Activated CD8-positive, alpha-beta memory T cell treated with anti-CD3 and anti-CD28 coated beads, Interleukin-2, amount 10 ng/mL, durations not matched to agents 7 days and 5 days (primary cell): ENCODE measurements at regions not wholly inside any gene's neighbourhood (a gene's known extent, or its start where the extent isn't known, plus 50 kb on each side); places are given as distances from the start of the nearest gene placed in this dataset.
"Not testable (repeated sequence)": the region's sequence is repeated elsewhere in the genome, so short reads cannot be mapped to it uniquely, and the experiment has no call there.

Source experiments
- ATAC-seq: fragments of 150-1000 bp; cut with Tn5 transposase; one replicate; pipeline ENCODE4 v1.10.0; 2021; ENCODE audit warnings: moderate library complexity
- CTCF ChIA-PET: fragments of 350-600 bp; sonication (Branson Sonifier 250); formaldehyde crosslinking; loops from one replicate; lab custom pipeline; 2021; ENCODE audit warnings: antibody characterized with exemption; lab: Charles Lee
- DNase-seq: peaks from one replicate; pipeline ENCODE4 v3.0.0-alpha.2; 2020
- H3K27ac Mint-ChIP-seq: one replicate; pipeline ENCODE4 v1.8.0; 2021; ENCODE audit warnings: mild to moderate bottlenecking, mixed read lengths
- H3K27me3 Mint-ChIP-seq: one replicate; pipeline ENCODE4 v1.8.0; 2021; ENCODE audit warnings: mixed read lengths
- H3K36me3 Mint-ChIP-seq: one replicate; pipeline ENCODE4 v1.8.0; 2021; ENCODE audit warnings: mild to moderate bottlenecking, mixed read lengths
- H3K4me1 Mint-ChIP-seq: one replicate; pipeline ENCODE4 v1.8.0; 2021; ENCODE audit warnings: mixed read lengths
- H3K4me3 Mint-ChIP-seq: one replicate; pipeline ENCODE4 v1.8.0; 2021; ENCODE audit warnings: mild to moderate bottlenecking, moderate library complexity, mixed read lengths
- H3K9me3 Mint-ChIP-seq: one replicate; pipeline ENCODE4 v1.8.0; 2022; ENCODE audit warnings: low read depth, mixed read lengths

DNA sequence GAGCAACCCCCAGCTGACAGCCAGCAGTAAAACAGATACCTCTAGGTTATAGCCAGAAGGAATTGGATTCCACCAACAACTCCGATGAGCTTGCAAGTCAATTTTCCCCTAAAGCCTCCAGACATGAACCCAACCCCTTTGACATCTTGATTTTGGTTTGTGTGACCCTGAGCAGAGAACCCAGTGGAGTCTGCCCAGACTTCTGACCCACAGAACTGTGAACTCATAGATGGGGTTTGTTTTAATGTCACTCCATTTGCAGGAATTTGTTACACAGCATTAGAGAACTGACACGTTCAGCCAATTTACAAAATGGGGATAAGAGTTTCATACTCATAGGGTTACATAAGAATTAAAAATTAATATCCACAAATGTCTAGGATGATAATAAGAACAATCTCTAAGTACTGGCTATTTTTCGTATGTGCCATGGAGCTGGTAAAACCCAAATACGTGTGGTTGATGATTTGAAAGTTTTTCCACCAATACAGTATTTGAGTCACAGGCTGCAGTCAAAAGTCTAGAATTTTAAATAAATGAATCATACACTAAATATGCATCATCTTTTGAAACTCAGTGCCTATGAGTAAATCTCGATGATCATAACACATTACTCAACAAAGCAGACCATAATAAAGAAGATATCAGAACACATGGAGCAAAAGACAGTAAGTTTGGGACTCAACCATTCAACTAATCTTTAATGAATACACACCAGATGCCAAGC, 380.0 kb downstream of the ANAPC1 start:
- H3K4me3 Mint-ChIP-seq, H3K9me3 Mint-ChIP-seq, H3K27ac Mint-ChIP-seq, CTCF ChIA-PET, H3K36me3 Mint-ChIP-seq, DNase-seq, H3K27me3 Mint-ChIP-seq: not testable (repeated sequence)
- peaks cover 32% of the 10 kb centered on the region for H3K4me1 Mint-ChIP-seq
- peak; percentile 9 for ATAC-seq

DNA sequence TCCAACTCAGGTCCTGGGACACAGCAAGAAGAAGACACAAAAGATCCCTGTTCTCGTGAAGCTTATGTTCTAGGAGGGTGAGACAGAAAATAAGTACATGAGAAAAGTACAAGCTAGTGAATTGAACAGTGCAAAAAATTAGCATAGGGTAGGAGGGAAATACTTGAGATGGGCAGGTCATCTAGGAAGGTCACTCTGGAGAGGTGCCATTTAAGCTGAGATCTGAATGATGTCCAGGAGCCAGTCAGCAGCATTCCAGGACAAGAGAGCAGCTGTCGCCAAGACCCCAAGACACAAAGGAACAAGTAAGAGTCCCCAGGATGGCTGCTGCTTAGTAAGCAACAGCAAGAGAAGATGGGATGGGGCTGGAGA, 379.4 kb downstream of the ANAPC1 start:
- H3K36me3 Mint-ChIP-seq, CTCF ChIA-PET, ATAC-seq, DNase-seq, H3K4me3 Mint-ChIP-seq, H3K27me3 Mint-ChIP-seq, H3K9me3 Mint-ChIP-seq, H3K27ac Mint-ChIP-seq: not testable (repeated sequence)
- H3K4me1 Mint-ChIP-seq = peaks cover 35% of the 10 kb centered on the region

DNA sequence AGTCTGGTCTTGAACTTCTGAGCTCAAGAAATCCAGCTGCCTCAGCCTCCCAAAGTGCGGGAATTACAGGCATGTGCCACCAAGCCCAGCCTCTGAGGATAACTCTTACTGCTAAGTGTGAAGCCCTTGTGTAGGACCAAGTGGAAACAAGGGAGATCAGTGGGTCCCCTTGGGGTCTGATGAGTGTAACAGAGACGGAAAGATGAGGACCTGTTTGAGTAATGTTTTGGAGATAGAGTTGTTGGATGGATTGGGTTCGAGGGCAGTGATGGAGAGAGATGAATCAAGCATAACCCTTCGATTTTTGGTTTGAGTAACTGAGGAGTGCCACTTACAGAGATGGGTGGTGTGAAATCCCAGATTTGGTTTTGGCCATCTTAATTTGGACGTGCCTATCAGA, 378.7 kb downstream of the ANAPC1 start:
- H3K36me3 Mint-ChIP-seq, H3K9me3 Mint-ChIP-seq, CTCF ChIA-PET, H3K4me3 Mint-ChIP-seq, ATAC-seq, H3K27me3 Mint-ChIP-seq, DNase-seq: not testable (repeated sequence)
- H3K27ac Mint-ChIP-seq = peak overlapping the region; percentile 47
- H3K4me1 Mint-ChIP-seq = peaks cover 39% of the 10 kb centered on the region

DNA sequence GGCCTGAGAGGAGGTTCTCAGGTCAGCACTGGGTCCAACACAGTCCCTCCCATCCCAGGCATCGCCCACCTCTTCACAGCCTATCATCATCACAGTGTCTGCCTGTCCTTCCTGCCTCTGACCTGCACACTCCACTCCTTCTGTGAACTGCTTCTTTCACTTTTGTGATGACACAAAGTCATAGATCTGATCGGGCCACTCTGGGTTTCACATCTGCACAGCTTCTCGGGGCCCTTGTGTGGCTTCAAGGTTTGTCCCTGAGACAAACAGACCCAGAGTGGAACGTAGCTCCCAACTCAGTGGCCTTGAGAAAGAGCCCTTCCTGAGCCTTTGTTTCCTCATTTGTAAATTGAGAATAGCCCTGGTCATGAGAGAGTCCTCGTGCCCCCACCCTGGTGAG, 377.1 kb downstream of the ANAPC1 start:
- CTCF ChIA-PET, H3K9me3 Mint-ChIP-seq, H3K36me3 Mint-ChIP-seq, H3K27me3 Mint-ChIP-seq: not testable (repeated sequence)
- H3K4me1 Mint-ChIP-seq = peaks cover 41% of the 10 kb centered on the region
- peak overlapping the region; percentile 97 for H3K27ac Mint-ChIP-seq
- ATAC-seq (peak; percentile 97), DNase-seq (peak; percentile 82)
- H3K4me3 Mint-ChIP-seq = peak overlapping the region; percentile 44

DNA sequence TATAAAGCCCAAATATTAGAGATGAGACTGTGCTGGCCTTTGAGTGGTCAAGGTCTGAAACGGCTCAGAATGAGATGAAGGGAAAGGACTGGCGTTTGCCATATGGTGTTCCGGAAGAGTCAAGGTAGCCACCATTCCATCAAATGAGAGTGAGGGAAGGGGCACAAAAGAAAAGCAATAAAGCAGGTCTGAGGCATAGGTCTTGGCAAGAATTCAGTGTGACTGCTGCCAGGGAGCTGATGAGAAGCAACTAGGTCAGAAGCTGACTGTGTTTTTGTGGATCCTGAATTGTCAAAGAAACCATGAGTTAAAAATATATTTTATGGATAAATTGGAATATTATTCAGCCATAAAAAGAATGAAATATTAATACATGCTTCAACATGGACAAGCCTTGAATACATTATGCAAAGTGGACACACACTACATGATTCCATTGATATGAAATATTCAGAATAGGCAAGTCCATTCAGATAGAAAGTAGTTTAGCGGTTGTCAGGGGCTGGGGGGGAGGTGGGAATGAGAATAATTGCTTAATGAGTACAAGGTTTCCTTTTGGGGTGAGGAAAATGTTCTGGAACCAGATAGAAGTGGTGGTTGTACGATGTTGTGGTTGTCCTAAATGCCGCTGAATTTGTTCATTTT, 374.6 kb downstream of the ANAPC1 start:
- H3K36me3 Mint-ChIP-seq = peaks cover 13% of the 10 kb centered on the region
- H3K27me3 Mint-ChIP-seq, H3K9me3 Mint-ChIP-seq, DNase-seq, ATAC-seq, H3K4me3 Mint-ChIP-seq, CTCF ChIA-PET: not testable (repeated sequence)
- peak overlapping the region; percentile 83 for H3K27ac Mint-ChIP-seq
- H3K4me1 Mint-ChIP-seq = peaks cover 42% of the 10 kb centered on the region

DNA sequence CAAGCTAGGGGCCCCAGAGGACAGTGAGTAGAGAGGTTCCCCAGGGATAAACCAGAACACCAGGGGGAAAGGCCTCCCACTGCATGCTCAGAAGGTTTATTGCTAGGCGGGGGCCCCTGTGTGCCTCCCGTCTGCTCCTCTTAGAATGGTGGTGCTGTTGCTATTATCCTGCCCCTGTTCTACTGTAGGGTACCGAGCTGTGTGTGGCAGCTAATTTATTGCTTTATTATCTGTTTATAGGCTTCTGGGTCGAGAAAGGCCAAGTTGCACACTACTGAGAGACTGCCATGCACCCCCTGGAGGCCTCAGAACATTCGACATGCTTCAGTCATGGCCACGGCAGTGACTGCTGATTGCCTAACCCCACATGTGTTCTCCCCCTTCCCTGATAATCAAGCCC, 373.6 kb downstream of the ANAPC1 start:
- H3K9me3 Mint-ChIP-seq, DNase-seq, H3K27ac Mint-ChIP-seq, H3K4me3 Mint-ChIP-seq, CTCF ChIA-PET, H3K27me3 Mint-ChIP-seq, ATAC-seq: not testable (repeated sequence)
- peaks cover 36% of the 10 kb centered on the region for H3K4me1 Mint-ChIP-seq
- peaks cover 10% of the 10 kb centered on the region for H3K36me3 Mint-ChIP-seq

DNA sequence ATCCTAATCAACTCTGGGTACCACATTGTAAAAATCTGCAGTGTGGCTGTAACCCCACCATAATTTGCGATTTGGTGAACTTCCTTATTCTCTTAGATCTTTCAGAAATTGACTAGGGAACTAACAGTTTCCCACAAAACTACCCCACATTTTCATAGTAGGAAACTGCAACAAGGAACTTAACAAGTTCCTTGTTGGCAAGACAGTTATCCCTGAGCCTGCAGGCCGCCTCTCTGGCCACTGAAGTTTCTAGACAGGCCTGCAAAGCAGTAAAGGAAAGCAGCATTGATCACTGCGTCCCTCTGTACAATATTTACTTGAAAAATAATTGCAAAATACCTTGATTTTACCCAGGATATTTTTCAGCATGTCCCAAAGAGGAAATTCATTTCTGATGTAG, 372.9 kb downstream of the ANAPC1 start:
- peaks cover 32% of the 10 kb centered on the region for H3K4me1 Mint-ChIP-seq
- H3K36me3 Mint-ChIP-seq, ATAC-seq, CTCF ChIA-PET, H3K4me3 Mint-ChIP-seq, H3K9me3 Mint-ChIP-seq, H3K27me3 Mint-ChIP-seq, DNase-seq, H3K27ac Mint-ChIP-seq: not testable (repeated sequence)

DNA sequence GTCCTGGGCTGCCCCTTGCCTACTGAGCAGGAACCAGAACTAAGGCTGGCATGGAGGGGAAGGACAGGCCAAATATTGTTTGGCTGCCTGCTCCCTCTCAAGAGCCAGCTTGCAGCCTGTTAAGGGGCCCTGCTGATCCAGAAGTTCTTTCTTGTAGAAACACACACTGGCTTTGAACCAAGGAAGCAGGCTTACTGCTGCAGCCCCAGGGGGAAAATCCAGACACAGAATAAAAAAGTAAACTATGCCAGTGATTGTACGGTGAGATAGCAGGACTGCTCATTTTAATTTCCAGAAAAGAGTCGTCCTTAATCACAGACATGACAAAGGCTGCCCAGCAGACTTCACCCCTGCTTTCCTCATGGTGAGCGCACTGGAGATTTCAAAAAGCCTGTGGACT, 371.6 kb downstream of the ANAPC1 start:
- H3K27ac Mint-ChIP-seq, DNase-seq, H3K4me3 Mint-ChIP-seq, CTCF ChIA-PET, H3K36me3 Mint-ChIP-seq, ATAC-seq, H3K27me3 Mint-ChIP-seq, H3K9me3 Mint-ChIP-seq: not testable (repeated sequence)
- peaks cover 25% of the 10 kb centered on the region for H3K4me1 Mint-ChIP-seq

DNA sequence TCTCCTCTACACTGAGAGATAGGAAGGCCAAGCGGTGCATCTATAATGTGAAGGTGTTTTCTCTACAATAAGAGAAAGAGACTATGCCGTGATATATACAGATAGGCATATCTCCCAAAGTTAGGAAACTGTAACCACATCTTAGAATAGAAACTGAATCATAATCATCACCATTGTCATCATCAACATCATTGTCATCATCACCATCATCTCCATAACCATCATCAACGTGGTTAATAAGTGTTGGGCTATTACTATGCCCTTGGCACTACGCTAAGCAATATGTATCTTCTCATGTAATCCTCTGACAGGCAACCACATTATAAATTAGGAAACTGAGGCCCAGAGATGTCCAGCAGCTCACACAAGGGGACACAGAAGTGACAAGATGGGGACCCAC, 369.9 kb downstream of the ANAPC1 start:
- H3K4me3 Mint-ChIP-seq, DNase-seq, H3K27me3 Mint-ChIP-seq, ATAC-seq, H3K9me3 Mint-ChIP-seq, CTCF ChIA-PET, H3K27ac Mint-ChIP-seq, H3K36me3 Mint-ChIP-seq: not testable (repeated sequence)
- peaks cover 14% of the 10 kb centered on the region for H3K4me1 Mint-ChIP-seq

DNA sequence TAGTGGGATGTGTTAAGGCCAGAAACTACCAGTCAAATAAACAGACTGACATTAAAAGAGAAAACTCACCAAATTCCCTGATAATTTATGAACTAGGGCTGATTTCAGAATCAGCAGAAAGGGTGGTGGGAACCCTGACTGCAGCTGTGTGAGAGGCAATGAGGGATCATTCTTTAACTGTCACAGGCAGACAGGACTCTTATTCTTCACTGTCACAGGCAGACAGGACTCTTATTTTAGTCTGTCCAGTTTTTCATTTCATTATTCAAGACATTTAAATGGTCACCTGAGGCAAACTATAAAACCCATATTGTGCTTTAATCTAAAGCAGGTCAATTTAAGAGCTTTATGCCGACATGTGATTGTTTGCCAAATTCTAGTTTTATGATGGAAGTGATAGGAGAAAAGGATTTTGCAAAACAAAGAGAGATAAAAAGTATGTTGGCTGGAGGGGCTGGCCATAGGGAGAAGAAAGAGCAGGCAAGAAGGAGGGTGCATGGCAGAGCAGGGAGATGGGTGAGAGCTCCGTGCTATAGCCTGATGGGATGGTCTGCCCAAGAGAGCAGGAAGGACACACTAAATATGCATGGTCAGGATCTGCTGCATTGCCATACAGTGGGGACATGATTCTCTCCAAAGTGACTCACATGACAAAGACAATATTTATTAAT, 366.8 kb downstream of the ANAPC1 start:
- H3K4me1 Mint-ChIP-seq, DNase-seq, CTCF ChIA-PET: not testable (repeated sequence)

DNA sequence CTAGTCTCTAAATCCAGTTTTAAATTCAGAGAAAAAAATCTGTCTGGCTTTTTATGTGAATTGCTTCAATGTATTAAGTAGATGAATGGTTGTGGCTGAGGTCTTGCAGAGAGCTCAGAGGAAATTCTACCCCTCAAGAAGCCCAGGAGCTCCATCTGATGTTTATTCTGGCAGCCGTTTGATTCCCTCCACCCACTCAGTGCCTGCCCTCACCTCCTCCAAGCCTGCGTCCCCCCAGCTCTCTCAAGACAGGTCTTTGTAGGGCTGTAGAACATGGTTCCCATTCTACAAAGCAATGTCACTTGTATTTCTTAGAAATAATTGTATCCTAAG, 366.3 kb downstream of the ANAPC1 start:
- peaks cover 18% of the 10 kb centered on the region for H3K36me3 Mint-ChIP-seq
- DNase-seq, H3K4me1 Mint-ChIP-seq, CTCF ChIA-PET, ATAC-seq, H3K9me3 Mint-ChIP-seq, H3K27ac Mint-ChIP-seq, H3K4me3 Mint-ChIP-seq: not testable (repeated sequence)
- H3K27me3 Mint-ChIP-seq = peaks cover 16% of the 10 kb centered on the region

More for the DNA sequence above, 366.8 kb downstream of the ANAPC1 start:
- Mint-ChIP-seq H3K27me3 (peaks cover 16% of the 10 kb centered on the region), H3K36me3 (peaks cover 18% of the 10 kb centered on the region)
- not testable (repeated sequence) for H3K27ac Mint-ChIP-seq, H3K4me3 Mint-ChIP-seq, H3K9me3 Mint-ChIP-seq, ATAC-seq

DNA sequence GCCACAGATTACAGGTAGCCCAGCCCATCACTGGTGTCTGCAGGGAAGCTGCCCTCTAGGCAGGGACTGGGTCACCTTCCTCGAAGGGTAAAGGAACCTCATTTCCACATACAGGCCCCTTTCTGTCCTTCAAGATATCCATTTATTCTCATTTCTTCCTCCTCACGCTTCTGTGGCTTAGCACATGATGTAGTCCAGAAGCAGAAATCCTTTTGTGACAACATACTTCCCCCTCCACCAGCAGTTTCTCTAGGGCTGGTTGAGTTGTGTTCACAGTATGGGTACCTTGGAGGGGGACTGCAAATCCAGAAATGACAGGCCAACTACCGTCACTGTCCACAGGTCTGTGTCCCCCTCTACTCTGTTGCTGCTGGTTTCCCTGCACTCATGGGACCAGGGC, 364.9 kb downstream of the ANAPC1 start:
- Mint-ChIP-seq H3K9me3 (no peaks in the 10 kb centered on the region), H3K27ac (no peak overlapping the region), H3K27me3 (peaks cover 26% of the 10 kb centered on the region), H3K36me3 (peaks cover 14% of the 10 kb centered on the region), H3K4me1 (peaks cover 12% of the 10 kb centered on the region), H3K4me3 (no peak overlapping the region)
- no peak for DNase-seq
- CTCF ChIA-PET = no interaction called here
- no peak for ATAC-seq

DNA sequence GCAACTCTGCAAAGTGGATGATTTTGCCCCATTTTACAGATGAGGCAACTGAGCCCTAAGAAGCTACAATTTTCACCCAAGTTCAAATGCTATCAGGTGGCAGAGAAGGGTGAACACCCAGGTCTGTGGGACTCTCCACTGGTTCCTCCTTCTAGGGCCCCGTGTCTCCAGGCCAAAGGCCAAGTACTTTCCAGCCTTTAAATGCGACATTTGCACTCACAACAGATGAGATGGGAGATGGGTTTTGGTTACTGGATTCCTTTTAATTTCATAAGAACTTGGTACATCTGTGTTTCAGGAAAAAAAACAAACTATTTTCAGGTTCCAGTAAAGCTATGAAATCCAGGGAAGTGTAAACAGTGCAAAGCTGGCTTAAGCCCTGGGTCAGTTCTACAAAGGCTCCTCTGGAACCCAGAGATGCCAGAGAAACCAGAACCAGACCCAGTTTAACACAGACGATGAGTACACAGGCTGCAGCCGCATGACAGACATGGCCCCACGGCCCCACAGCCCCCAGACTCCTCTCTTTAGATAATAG, 361.7 kb downstream of the ANAPC1 start:
- Mint-ChIP-seq H3K27me3 (peaks cover 27% of the 10 kb centered on the region), H3K9me3 (no peaks in the 10 kb centered on the region), H3K36me3 (peaks cover 12% of the 10 kb centered on the region), H3K4me1 (peaks cover 17% of the 10 kb centered on the region), H3K27ac (no peak overlapping the region), H3K4me3 (no peak overlapping the region)
- no peak for ATAC-seq
- CTCF ChIA-PET = no interaction called here
- no peak for DNase-seq

DNA sequence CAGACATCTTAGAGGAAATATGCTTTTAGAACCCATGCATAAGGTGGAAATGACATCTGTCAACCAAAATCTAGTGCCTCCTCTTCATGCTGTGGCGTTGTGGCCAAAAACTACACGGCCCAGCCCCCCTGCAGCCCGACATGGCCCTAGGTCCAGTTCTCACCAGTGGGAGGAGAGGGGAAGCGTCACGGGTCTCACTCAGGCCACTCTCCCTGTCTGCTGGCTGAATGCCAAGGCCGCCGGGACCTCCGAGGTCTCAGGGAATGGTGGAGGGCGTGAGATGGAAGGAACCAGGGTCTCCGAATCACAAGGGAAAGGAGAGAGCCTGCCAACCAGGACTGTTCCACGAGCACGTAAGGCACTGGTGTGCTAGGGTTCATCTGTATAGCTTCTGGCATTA, 361.0 kb downstream of the ANAPC1 start:
- Mint-ChIP-seq H3K27ac (no peak overlapping the region), H3K4me1 (peaks cover 20% of the 10 kb centered on the region), H3K27me3 (peaks cover 27% of the 10 kb centered on the region), H3K9me3 (no peaks in the 10 kb centered on the region), H3K36me3 (peaks cover 12% of the 10 kb centered on the region), H3K4me3 (no peak overlapping the region)
- DNase-seq = no peak
- CTCF ChIA-PET = interaction anchor here (1.6 kb wide), 1 partner anchor 176 kb away, joined by 3 read pairs; no protein-coding TSS in a partner anchor
- no peak for ATAC-seq
